ENCODE measurements at regions not wholly inside any gene's neighbourhood (a gene's known extent, or its start where the extent isn't known, plus 50 kb on each side); places are given as distances from the start of the nearest gene placed in this dataset.

GRCh38 chr9:28190981-28191380, 617.7 kb upstream of the C9orf72 start:
- no peak for DNase-seq (ENCODE audit: low read depth in 2 of 2)

DNA sequence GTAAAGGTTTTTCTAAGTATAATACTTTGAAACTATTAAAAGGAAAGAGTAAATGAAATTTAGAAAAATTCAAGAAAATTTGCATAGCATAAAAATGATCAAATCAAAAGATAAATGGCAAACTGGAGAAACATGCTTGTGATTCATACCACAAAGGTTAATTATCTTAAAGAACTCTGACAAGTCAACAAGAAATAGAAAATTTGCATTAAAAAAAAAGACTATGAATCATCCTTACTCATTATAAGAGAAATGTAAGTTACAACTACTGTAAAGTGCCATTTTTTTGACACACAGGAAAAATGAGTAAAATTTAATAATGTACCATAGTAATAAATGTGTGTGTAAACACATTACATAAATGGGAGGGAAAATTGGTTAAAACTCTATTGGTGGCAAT, 624.4 kb upstream of the C9orf72 start:
- DNase-seq (ENCODE audit: low read depth in 2 of 2): no peak

DNA sequence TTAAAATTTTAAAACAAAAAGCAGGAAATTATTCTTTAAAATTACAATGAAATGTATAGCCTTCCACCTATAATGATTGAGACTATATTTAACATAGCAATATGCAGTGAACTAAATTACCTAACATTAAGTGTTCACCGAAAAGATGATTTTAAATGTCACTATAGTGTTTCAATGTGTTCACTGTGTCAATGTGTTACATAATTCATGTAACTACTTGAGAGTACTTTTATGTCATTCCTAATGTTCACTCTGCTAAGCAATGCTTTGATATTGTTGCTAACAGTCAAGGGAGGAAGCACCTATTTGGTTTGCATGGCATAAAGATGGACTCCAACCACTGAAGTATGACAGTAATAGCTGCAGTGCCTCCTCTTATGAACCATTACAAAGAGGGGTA, 629.8 kb upstream of the C9orf72 start:
- DNase-seq (ENCODE audit: low read depth in 2 of 2): no peak

- DNase-seq (ENCODE audit: low read depth in 2 of 2): no peak
Observed at GRCh38 chr9:28206280-28206679, 633.0 kb upstream of the C9orf72 start.

DNA sequence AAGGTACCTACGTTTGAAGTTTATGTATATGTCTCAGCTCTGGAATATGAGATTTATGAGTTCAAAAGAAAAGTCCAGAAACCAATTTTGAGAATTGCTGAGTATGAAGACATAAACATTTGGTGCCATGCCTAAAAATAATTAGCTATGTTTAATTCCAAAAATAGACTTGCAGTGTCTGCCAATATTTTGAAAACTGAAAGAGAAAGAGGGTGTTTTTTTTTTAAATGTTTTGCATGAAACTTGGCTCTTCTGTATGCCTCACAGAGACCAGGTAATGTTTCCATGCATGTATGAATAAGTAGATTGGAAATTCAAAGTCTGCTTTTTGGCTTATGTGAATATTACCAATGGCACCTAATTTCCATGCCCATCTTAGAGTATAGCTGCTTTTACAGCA, 634.4 kb upstream of the C9orf72 start:
- no peak for DNase-seq (ENCODE audit: low read depth in 2 of 2)

GRCh38 chr9:28209130-28209529, 635.8 kb upstream of the C9orf72 start:
- DNase-seq (ENCODE audit: low read depth in 2 of 2): no peak

- DNase-seq (ENCODE audit: low read depth in 2 of 2): no peak
Observed at GRCh38 chr9:28212979-28213378, 639.7 kb upstream of the C9orf72 start.

DNA sequence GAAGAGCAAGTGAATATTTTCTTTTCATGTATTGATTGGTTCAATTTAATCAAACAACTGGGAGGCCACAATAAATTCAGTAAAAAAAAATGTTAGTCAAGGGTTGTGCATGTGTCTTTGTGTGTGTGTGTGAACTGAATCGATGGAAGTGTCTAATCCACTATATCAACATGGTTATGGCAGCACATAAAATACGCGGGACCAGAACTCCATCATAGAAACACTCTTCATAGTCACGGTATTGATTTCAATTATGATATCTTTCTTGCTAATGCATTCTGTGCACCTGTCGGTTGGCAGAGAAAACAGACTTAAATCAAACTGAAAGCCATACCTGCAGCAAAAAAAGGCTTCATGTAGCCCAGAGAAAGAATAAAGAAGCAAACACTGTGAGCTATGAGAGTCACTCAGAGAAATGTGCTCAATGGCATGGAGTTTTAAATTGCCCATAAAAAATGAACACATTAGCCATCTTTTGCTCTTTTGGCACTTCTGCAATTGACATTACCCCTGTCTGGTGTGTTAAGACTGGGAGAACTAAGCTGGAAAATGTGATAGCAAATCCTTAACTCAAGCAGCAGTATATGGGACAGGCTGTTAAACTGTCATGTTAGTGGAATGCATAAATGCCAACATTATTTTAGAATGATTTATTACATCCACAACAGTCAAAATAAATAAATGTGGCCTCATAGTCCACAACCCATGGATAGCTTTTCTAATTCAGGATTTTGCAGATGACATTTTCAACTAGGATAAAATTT, 642.4 kb upstream of the C9orf72 start:
- DNase-seq (ENCODE audit: low read depth in 2 of 2): no peak

GRCh38 chr9:28232686-28233085, 659.4 kb upstream of the C9orf72 start:
- no peak for DNase-seq (ENCODE audit: low read depth in 2 of 2)

DNA sequence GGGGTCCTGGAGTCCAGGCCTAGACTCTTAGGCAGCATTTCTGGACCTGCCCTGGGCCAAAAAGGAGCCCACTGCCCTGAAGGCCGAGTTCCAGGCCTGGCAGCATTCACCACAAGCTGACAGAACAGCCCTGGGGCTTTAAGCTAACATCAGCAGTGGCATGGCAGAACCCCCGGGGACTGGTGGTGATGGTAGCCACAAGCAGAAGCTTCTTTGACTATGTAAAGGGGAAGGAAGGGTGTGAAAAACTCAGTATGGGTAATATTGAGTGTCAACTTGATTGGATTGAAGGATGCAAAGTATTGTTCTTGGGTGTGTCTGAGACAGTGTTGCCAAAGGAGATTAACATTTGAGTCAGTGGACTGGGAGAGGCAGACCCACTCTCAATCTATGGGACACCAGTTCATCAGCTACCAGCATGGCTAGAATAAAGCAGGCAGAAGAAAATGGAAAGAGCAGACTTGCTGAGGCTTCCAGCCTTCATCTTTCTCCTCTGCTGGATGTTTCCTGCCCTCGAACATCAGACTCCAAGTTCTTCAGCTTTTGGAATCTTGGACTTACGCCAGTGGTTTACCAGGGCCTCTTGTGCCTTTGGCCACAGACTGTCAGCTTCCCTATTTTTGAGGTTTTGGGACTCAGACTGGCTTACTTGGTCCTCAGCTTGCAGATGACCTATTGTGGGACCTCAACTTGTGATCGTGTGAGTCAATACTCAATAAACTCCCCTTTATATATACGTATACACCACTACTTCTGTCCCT, 661.0 kb upstream of the C9orf72 start:
- no peak for DNase-seq (ENCODE audit: low read depth in 2 of 2)

DNA sequence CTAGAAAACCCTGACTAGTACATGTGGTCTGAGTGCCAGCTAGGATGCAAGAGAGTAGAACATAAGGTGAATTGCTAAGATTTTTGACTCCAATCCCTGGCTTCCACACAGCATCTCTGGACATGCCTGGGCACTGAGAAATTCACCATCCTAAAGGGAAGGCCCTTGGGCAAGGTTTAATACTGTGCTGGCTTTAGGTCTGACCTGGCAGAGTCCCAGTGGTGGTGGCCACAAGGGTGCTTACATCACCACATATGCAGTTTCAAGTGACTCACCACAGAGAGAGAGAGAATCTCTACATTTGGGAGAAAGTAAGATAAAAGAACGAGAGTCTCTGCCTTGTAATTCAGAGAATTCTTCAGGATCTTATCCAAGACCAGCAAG, 661.6 kb upstream of the C9orf72 start:
- no peak for DNase-seq (ENCODE audit: low read depth in 2 of 2)

- no peak for DNase-seq (ENCODE audit: low read depth in 2 of 2)
Observed at GRCh38 chr9:28249424-28249823, 676.1 kb upstream of the C9orf72 start.

GRCh38 chr9:28255174-28255573, 681.9 kb upstream of the C9orf72 start:
- no peak for DNase-seq (ENCODE audit: low read depth in 2 of 2)

- no peak for DNase-seq (ENCODE audit: low read depth in 2 of 2)
Observed at GRCh38 chr9:28260330-28260729, 687.0 kb upstream of the C9orf72 start.

GRCh38 chr9:28264368-28264767, 691.1 kb upstream of the C9orf72 start:
- no peak for DNase-seq (ENCODE audit: low read depth in 2 of 2)

DNA sequence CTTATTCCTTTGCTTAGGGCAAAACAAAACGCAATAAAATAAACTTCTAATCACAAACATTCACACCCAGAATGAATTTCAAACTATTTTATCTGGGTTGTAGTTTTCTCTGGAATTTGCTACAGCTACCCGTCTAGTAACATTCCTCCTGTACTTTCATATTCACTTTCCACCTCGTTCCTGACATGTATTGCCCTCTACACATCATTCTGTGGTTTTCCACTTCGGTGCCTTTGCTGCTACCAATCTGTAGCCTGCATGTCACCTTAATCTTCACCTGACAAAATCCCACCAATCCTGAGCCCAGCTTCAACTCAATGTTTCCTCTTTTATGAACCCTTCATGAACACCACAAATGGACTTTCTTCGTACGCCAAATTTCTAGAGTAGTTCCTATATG, 694.1 kb upstream of the C9orf72 start:
- DNase-seq (ENCODE audit: low read depth in 2 of 2): no peak

GRCh38 chr9:28270156-28270555, 696.9 kb upstream of the C9orf72 start:
- DNase-seq (ENCODE audit: low read depth in 2 of 2): no peak

- DNase-seq (ENCODE audit: low read depth in 2 of 2): no peak
Observed at GRCh38 chr9:28272127-28272526, 698.8 kb upstream of the C9orf72 start.

GRCh38 chr9:28287455-28287854, 714.2 kb upstream of the C9orf72 start:
- no peak for DNase-seq (ENCODE audit: low read depth in 2 of 2)

DNA sequence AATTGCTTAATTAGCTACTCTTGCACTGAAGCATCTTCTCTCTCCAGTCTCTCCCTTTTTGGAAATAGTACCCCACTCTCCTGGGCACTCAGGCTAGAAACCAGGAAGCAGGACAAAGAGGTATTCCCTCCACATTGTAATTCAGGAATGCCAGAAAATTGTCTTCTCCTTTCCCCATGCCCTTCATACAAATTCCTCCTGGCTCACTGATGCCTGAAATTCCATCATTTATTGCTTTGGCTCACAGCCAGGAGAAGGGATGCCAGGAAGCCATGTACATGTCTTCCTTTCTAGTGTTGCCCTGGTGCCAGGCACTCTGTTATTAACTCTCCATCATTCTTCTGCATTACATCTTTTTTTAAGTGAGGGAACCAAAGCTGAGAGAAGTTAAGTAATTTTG, 716.5 kb upstream of the C9orf72 start:
- DNase-seq (ENCODE audit: low read depth in 2 of 2): no peak

DNA sequence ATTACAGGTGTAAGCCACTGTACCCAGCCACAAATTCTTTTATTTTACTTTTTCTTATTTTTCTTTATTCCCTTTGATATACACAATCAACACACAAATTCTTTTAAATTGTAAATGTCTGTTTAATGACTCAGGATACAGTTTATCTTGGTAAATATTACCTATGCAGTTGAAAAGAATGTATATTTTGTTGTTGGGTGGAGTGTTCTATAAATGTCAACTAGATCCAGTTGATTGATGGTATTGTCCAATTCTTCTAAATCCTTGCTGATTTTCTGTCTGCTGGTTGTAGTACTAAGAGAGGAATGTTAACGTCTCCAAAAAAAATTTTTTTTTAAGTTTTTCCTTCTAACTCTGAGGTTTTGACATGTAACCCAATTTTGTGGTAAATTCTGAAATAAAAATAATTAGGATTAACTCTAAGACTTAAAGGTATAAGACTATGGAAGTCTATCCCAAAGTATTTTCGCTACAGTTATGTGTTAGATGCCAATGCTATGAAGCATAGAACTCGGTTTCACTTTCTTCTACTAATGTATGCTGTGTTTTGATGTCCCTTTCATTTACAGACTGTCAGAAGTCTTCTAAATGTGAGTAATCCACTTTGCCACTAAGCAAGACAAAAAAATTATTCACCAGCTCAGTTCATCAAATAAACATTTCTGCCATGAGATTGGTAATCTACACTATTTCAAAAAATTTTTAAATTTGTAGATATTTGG, 720.2 kb upstream of the C9orf72 start:
- DNase-seq (ENCODE audit: low read depth in 2 of 2): no peak

GRCh38 chr9:28301281-28301680, 728.0 kb upstream of the C9orf72 start:
- DNase-seq (ENCODE audit: low read depth in 2 of 2): no peak

DNA sequence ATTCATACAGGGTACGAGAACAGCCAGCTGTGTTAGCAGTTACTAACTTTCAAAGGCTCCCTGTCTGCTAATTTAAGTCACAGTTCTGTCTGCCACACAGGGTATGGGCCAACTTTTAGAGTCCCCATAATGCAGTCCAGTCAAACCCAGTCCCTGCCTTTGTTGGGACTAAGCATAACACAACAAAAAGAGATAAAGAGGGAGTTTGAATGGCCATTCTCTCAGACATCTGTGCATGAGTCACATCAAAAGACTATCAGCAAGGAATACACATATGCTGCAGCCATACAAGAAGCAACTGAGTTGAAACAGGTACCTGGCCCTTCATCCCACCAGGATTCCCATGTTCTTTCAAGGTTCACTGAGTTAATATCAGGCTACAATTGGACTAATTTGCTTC, 744.5 kb upstream of the C9orf72 start:
- no peak for DNase-seq (ENCODE audit: low read depth in 2 of 2)
